ENCODE measurements at regions not wholly inside any gene's neighbourhood (a gene's known extent, or its start where the extent isn't known, plus 50 kb on each side); places are given as distances from the start of the nearest gene placed in this dataset.

- no peak for TF ChIP-seq CEBPB (IDR thresholded peaks at IDR 0.05)
- TF ChIP-seq FOXM1 (IDR thresholded peaks at IDR 0.05; ENCODE audit: borderline replicate concordance, low read depth): no peak
- TF ChIP-seq RAD21 (IDR thresholded peaks at IDR 0.05; ENCODE audit: low read depth): no peak
- no peak for TF ChIP-seq EP300 (IDR thresholded peaks at IDR 0.05; ENCODE audit: borderline replicate concordance)
- TF ChIP-seq MAX (IDR thresholded peaks at IDR 0.05): no peak
- TF ChIP-seq YY1 (IDR thresholded peaks at IDR 0.05; ENCODE audit: low read depth): no peak
- TF ChIP-seq TAF1 (IDR thresholded peaks at IDR 0.05; ENCODE audit: low read depth): no peak
- TF ChIP-seq USF1 (IDR thresholded peaks at IDR 0.05): no peak
- no peak for TF ChIP-seq EGR1 (IDR thresholded peaks at IDR 0.05)
- no peak for TF ChIP-seq REST (IDR thresholded peaks at IDR 0.05; ENCODE audit: low read depth)
- TF ChIP-seq ZBTB7A (IDR thresholded peaks at IDR 0.05; ENCODE audit: low read depth): no peak
- no peak for TF ChIP-seq CREB1 (IDR thresholded peaks at IDR 0.05; ENCODE audit: low read depth)
- no peak for TF ChIP-seq NFIC (IDR thresholded peaks at IDR 0.05)
- TF ChIP-seq TEAD4 (IDR thresholded peaks at IDR 0.05): no peak
These were observed 63.8 kb upstream of the SEC11C start for GRCh38 chr18:59075923-59076322.

Measured in Ishikawa (cell line).